HG02981 (cell line): ENCODE measurements at regions not wholly inside any gene's neighbourhood (a gene's known extent, or its start where the extent isn't known, plus 50 kb on each side); places are given as distances from the start of the nearest gene placed in this dataset.

Source experiments
- ATAC-seq: cut with Tn5 transposase; IDR thresholded peaks from one replicate; pipeline ENCODE4 v1.9.1; 2021; ENCODE audit warnings: mild to moderate bottlenecking, moderate library complexity; ENCODE audit not compliant: unreplicated experiment

GRCh38 chr9:16304301-16304700 lies 566.2 kb downstream of the BNC2 start:
- no peak for ATAC-seq

- ATAC-seq = no peak
Measured at GRCh38 chr9:16306586-16306985, 563.9 kb downstream of the BNC2 start.

- no peak for ATAC-seq
Measured at GRCh38 chr9:16307626-16308195, 562.8 kb downstream of the BNC2 start.

- ATAC-seq = no peak
Measured at GRCh38 chr9:16308645-16309044, 561.8 kb downstream of the BNC2 start.

GRCh38 chr9:16309082-16309468 lies 561.4 kb downstream of the BNC2 start:
- ATAC-seq = no peak

GRCh38 chr9:16309469-16310271 lies 560.8 kb downstream of the BNC2 start:
- ATAC-seq = no peak

- no peak for ATAC-seq
Measured at GRCh38 chr9:16310278-16311110, 560.0 kb downstream of the BNC2 start.

- ATAC-seq = no peak
Measured at GRCh38 chr9:16312116-16312515, 558.4 kb downstream of the BNC2 start.

GRCh38 chr9:16312962-16313546 lies 557.4 kb downstream of the BNC2 start:
- no peak for ATAC-seq

GRCh38 chr9:16314476-16314875 lies 556.0 kb downstream of the BNC2 start:
- no peak for ATAC-seq

- no peak for ATAC-seq
Measured at GRCh38 chr9:16315720-16316119, 554.8 kb downstream of the BNC2 start.

- no peak for ATAC-seq
Measured at GRCh38 chr9:16316456-16316855, 554.0 kb downstream of the BNC2 start.

- ATAC-seq = no peak
Measured at GRCh38 chr9:16316911-16317817, 553.3 kb downstream of the BNC2 start.

- no peak for ATAC-seq
Measured at GRCh38 chr9:16318516-16319060, 551.9 kb downstream of the BNC2 start.

- no peak for ATAC-seq
Measured at GRCh38 chr9:16319646-16320045, 550.8 kb downstream of the BNC2 start.

- ATAC-seq = no peak
Measured at GRCh38 chr9:16320338-16320902, 550.0 kb downstream of the BNC2 start.

- ATAC-seq = no peak
Measured at GRCh38 chr9:16321461-16322119, 548.9 kb downstream of the BNC2 start.

GRCh38 chr9:16322849-16323248 lies 547.6 kb downstream of the BNC2 start:
- ATAC-seq = no peak

- ATAC-seq = no peak
Measured at GRCh38 chr9:16325966-16326365, 544.5 kb downstream of the BNC2 start.
